ENCODE measurements at regions not wholly inside any gene's neighbourhood (a gene's known extent, or its start where the extent isn't known, plus 50 kb on each side); places are given as distances from the start of the nearest gene placed in this dataset.

DNA sequence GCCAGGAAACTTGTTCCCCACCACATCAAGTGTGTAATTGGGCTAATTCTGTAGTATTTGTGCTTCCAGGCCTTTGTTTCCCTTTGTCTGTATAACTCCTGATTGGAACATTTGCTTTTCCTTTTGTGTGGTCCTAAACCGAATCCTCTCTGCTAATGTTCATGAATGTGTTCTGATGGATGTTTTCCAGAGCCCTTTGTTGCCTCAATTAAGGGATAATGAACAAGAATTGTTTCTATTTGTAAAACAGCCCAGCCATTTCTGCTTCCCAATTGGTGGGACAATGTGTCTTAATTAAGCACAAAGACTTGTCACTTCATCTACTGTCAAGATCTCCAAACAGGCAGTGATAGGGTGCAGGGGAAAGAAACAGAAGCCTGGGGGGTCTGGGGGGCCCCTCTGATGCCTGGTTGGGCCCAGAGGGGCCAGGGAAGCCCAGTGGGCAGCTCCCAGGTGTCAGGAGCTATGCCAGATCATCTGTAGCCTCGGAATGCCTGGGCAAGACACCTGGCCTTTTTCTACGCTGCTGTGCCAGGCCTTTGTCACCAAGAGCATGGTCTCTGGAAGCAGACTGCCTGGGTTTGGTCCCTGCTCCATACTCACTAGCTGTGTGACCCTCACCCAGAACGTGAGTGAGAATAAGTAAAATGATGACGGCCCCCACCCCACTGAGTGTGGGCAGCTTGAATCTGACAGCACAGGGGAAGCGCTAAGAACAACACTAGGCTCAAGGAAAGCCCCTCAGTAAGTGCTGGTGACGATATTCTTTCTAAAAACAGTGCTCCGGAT lies 116.6 kb upstream of the PRR20G start:
- DNase-seq (ENCODE audit: low read depth) = no peak

DNA sequence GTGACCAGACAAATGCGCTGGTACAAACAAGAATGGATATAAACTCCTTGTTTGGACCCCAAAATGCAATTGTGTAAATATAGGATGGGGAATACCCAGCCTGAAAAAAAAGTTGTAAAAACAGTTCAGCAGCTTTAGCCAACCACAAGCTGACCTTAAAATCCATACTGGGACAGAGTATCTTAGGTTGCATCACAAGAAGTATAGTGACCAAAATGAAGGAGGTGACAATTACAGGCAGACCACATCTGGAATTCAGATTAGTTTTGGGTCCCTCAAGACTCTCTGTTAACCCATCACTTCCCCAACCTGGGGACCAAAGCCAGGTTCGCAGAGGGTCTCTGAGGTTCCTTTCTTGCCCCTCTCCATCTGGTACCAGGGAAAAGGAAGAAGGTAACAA lies 115.9 kb upstream of the PRR20G start:
- DNase-seq (ENCODE audit: low read depth) = no peak

DNA sequence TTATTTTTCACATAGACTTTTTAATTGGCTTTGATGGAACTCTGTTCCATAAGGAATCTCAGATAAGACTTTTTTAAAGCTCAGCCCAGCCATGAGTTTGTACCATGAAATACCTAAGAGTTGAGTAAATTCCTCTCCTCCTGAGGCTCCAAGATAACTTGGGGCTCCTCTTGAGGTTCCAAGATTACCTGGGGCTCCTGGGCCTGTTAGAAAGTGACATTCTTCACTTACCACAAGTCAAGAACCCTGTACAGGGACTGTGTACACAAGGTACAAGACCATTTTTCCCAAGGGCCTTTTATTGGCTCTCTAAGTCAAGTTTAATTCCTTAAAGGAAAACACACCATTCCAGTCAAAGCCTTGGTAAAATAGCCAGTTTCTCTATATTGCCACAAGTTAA lies 111.3 kb upstream of the PRR20G start:
- DNase-seq (ENCODE audit: low read depth) = no peak

DNA sequence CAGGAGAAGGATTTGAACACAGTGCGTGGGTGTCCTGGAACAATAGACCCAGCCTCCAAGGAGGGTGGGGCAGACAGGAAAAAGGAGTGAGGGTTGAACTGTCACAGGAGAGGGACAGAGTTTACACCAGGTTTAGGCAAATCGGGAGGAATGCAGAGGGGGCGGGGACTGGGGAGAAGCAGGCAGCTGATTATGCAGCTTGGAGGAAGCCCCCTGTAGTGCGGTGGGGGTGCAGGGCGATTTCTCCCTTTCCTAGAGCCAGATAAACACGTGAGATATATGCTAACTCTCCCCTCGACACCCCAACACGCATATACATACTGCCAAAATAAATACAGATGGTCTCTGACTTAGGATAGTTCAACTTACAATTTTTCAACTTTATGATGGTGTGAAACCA lies 108.6 kb upstream of the PRR20G start:
- no peak for DNase-seq (ENCODE audit: low read depth)

DNA sequence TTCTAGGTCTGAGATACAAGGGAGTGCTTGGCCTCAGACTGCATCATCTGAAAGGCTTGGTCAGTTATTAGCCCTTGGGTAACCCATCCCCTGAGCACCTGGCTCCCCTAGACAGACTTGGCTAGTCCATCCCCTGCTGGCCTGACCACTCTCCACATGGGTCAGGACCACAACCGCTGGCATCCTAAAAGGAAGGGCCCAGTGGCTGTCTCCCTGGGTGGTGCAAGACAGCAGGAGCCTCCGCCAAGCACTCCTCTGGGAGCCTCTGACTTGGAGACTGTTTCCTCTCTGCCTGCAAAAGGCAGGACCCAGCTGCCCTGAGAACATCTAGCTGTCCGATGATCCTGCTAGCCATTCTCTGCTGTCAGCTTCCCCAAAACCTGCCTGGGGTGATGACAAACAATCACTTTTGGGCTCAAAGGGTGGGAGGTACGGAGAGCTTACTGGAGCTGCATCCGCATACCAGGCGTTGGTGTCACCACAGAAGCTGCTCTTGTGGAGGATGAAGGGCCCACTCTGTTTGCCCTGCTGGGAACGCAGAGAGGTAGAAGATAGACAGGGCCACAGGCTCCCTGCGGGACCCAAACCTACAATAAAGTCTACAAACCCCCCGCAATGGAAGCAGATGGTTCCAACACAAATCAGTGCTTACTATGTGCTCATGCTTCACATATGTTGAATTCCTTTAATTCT lies 108.0 kb upstream of the PRR20G start:
- DNase-seq (ENCODE audit: low read depth) = peak; percentile 3

DNA sequence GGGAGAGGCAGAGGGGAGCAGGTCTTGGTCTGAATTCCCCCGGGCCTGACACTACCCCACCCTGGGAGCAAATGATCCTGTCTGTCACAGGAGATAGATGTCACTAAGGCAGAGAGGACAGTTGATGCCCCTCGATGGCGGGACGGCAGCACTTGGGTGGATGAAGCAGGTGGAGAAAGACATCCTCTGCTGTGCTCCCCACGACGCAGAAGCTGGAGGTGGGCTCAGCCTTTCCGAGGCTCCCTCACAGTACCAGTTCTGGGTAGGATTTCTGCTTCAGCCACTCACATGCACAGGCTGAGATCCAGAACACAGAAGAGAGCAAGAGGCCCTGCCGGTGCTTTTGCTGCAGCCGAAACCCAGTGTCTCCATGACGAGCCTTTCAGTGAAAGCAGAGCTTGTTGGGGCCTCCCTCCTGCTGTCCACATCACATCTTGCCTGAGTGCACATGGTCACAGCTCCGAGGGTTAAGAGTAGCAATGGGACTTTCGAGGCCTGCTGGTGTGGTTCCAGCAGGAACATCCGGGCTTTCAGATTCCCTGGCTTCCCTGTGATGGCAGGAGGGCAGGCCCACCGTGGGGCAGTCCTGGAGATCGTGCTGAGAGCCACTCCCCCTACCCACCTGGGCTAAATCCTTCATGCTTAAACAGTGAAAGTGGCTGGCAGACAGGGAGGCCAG lies 107.3 kb upstream of the PRR20G start:
- DNase-seq (ENCODE audit: low read depth) = no peak

DNA sequence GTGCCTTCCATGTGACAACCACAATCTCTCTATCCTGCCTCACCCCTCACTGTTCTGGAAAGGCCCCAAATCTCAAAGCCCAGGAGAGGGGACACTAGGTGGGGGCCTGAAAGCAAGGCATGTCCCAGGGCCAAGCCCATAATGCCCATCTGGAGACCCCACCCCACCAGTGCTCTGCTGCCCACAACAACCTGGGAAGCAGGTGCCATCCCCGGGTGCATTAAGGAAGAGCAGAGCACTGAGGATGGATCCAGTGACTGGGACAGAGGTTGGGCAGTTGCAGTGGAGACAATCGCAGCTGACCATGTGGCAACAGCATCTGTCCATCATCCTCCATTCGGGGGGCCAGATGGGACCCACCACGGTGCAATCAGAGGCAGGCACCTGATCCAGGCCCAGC lies 106.2 kb upstream of the PRR20G start:
- DNase-seq (ENCODE audit: low read depth) = no peak

DNA sequence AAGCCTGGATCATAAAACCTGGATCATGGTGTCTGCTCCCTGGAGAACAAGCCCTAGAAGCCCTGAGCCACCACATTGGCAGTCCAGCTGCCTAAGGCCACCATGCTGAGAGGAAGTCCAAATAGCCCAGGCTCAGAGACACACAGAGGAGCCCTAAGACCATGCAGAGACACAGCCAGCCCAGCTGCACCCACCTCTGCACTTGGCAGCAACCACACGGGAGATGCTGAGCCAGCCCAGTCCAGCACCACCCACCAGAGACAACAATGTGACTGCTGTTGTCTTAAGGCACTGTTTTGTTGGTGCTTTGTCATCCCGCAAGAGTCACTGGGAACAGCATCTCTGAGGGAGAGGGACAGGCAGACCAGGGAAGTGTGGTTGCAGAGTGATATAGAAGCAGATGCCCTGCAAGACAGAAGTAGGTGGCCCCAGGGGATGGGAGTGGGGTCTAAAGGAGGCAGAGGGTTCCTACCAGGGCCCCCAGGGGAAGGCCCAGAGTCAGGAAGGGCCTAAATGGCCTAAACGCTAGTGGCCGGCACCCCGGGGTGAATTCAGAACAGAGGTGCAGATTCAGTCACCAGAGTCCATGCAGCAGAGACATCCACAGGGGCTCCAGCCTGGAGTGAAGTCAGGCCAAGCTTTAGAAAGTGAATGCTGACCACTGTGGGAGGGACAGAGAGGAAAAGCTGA lies 105.4 kb upstream of the PRR20G start:
- DNase-seq (ENCODE audit: low read depth) = no peak

DNA sequence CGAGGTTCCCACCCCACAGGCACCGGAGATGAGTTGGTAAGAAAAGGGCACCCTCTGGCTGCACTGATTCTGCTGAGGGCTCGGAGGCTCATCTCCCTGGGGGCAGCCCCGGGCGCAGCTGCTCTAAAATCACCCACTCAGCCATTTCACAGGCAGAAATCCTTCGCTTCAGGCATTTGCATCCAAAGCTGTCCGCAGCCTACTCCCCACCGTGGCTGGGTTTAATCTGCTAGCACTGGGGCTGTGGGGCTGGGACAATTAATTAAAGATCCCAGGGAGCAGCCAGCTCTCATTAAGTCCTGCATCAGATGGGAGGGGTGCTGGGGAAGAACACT lies 104.3 kb upstream of the PRR20G start:
- no peak for DNase-seq (ENCODE audit: low read depth)

DNA sequence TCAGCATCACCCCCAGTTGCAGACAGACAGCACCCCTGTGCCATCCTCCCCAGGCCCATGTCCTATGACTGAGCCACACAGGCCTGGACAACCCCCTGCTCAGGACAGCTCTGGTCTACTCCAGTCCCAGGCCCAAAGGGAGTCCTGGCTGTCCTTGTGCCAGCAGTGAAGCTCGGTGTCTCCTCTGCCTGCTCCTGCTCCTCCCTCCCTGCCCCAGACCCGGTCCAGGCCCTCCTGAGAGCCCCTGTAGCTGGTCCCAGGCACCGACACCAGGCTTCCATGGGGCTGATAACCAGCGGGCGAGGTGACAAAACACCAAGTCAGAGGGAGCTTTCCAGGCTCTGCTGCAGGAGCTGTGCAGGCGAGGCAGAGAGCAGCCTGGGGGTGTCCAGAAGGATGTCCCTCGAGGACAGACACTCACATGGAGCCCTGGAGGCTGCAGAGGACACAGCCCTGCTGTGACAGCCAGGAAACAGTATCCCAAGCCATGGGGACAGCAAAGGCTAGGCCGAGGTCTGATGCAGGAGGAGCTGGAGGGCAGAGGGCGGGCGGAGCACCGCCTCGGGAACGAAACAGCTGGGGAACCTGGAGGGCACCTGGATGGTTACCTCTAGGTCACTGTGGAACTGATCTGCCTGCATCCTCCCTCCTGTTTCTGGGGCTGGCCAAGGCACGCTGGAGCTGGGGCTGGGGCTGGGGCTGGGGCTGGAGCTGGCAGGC lies 103.8 kb upstream of the PRR20G start:
- no peak for DNase-seq (ENCODE audit: low read depth)

DNA sequence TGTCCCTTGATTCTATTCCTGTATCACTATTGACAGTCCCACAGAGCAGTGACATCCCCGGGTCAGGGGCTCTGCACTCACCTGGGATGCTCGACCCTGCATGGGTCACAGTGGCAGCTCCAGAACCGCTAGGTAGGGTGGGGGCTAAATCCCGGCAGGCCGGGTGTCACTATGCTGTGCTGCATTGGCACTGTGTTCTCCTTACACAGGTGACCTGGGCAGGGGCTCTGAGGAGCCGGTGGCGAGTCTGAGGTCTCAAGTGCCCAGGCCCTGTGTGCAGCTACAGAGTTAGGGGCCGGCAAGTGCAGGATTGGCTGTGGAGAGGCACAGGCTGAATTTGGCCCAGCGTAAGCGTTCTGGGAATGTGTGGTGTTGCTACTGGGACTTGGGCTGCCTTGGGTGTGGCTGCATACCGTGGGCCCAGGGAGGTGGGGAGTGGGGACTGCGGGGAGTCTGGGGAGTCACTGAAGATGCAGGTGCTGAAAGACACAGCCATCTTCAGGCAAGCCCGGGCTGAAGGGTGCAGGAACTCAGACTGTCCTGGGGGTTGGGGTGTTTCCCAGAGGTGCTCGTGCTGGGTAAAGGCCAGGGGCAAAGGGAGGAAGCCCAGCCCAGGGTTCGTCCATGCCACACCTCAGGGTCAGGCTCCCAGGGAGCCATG lies 102.6 kb upstream of the PRR20G start:
- no peak for DNase-seq (ENCODE audit: low read depth)

DNA sequence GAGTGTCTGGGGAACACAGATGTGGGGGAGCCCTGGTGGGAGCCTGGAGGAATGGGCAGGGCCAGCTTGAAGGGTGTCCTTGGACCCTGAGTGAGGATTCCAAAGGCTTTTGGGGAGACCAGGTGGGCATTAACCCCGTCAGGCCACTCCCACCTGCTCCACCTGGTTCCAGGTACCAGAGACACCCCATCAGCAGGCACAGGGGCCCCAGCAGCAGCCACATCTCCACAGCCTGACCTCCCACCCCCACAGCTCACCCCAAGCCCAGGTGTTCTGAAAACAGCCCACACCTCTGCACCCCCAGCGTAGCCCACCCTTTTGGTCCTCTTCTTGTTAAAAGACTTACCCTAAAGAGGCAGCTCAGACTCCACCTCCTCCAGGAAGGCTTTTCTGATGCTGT lies 102.1 kb upstream of the PRR20G start:
- DNase-seq (ENCODE audit: low read depth) = no peak

DNA sequence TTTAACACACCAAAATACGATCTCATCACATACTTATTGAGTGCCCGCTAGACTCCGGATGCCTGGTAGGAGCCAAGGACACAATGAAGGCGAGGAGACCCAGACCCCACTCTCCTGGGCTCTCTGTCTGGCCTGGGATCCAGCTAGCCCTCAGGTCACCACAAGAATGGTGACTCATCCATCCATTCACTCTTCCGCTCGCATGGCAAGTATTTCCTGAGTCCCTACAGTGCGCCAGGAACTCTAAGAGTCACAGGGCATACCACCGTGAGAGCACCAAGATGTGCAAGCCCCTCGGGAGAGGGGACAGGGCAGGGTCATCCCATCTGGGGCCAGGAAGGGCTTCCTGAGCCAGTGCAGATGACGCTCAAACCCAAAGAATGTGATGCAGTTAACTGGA lies 101.6 kb upstream of the PRR20G start:
- DNase-seq (ENCODE audit: low read depth) = no peak

DNA sequence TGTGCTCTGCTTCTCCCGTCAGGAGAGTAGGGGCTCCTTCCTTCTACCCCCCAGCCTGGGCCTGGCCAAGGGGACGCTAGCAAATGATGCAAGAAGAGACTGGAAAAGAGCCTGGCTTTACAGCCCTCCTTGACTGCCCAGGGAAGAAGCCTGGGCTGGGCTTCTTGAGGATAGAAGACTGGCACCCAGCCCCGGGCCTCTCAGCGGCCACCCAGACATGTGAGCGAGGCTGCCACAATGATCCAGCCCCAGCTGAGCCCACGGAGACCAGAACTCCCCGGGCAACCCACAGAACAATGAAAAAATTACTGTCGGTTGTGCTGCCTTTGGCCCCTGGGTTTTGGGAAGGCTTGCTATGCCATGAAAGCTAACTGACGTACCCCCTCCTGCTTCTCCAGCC lies 100.6 kb upstream of the PRR20G start:
- DNase-seq (ENCODE audit: low read depth) = no peak

DNA sequence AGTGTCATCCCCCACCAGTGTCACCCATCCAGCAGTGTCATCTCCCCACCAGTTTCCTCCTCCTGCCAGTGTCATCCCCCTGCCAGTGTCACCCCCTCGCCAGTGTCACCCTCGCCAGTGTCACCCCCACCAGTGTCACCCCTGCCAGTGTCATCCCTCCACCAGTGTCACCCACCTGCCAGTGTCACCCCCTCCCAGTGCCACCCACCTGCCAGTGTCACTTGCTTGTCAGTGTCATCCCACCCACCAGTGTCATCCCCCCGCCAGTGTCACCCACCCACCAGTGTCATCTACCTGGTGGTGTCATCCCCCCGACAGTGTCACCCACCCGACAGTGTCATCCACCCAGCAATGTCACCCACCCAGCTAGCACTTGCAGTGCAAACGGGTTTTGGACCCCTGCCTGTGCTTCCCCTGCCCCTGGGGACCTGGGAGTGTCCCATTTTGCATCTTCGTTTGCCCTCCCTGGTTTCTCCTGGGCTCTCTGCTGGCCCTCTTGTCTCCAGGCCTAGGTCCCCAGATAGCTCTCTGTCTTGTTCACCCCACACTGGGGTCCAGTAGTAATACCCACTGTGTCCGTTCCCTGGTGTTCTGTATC lies 99.8 kb upstream of the PRR20G start:
- no peak for DNase-seq (ENCODE audit: low read depth)

DNA sequence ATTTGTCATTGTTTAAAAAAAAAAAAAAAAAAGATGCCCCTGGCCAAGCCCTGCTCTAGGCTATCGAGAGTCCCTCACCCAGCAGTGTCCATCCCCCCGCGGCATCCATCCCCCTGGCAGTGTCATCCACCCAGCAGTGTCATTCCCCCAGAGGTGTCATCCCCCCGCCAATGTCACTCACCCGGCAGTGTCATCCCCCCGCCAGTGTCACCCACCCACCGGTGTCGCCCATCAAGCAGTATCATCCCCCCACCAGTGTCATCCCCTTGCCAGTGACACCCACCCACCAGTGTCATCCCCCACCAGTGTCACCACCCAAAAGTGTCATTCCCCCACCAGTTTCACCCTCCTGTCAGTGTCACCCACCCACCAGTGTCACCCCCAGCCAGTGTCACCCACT lies 99.3 kb upstream of the PRR20G start:
- no peak for DNase-seq (ENCODE audit: low read depth)

DNA sequence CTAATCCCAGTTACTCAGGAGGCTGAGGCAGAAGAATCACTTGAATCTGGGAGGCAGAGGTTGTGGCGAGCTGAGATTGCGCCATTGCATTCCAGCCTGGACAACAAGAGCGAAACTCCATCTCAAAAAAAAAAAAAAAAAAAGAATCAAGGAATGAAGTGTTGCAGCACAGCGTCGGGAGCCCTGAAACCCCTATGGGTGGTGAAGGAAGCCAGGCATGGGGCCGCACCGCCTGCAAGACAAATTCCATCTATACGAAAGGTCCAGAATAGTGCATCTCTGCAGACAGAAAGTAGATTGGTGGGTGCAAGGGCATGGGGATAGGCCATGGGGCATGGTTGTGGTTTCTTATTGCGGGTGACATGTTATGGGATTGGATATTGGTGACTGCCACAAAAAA lies 98.6 kb upstream of the PRR20G start:
- DNase-seq (ENCODE audit: low read depth) = no peak

DNA sequence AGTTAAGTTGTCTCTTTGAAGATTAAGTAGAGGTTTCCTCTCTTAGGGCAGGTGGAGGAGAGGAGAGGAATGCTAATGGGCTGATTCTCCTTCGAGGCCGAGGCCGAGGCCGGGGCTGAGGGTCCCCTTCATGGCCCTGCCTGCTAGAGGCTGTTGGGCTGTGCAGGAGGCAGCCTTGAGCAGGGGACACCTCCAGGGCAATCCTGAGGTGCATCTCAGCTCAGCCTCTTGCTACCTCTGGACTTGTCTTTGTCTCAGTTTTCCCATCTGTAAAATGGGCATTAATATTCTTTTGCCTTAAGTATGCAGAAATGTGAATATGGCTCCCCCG lies 97.7 kb upstream of the PRR20G start:
- DNase-seq (ENCODE audit: low read depth) = no peak

DNA sequence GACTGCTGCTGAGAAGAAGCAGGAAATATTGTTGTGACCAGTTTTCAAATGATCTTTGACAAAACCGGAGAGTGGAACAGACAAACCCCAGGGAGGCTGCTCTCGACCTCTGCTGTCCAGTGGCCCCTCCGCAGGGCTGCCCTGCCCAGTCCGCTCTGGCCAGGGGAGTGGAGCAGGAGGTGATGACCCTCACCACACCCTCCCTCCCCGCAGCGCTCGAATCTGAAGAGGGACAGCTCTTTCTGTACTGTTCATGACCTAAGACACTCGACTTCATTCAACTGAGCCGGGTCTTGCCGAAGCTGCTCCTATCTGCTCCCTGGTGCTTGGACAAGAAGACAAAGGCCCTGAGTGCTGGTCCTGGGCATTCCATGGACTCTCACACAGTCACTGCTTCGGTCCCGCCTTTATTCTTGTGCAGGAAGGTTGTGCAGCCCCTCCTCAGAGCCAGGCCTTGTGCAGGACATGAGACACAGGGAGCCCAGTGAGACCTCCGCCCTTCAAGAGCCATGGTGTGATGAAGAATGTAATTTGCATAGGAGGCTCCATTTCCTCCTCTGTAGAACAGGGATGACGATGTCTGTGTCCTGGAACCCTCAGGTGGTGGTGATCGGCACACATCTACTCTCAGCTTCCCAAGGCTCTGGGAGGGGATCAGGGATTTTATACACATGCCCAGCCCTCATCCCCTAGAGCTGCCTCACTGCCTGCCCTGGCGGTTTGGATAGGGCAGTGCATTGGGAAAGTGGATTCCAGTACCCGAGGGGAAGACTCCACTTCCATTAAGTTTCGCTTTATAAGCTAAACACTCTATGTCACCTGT lies 97.1 kb upstream of the PRR20G start:
- DNase-seq (ENCODE audit: low read depth) = no peak
